Caki2 (cell line): ENCODE measurements at regions not wholly inside any gene's neighbourhood (a gene's known extent, or its start where the extent isn't known, plus 50 kb on each side); places are given as distances from the start of the nearest gene placed in this dataset.

ENCODE experiments used
- DNase-seq: peaks from one replicate; pipeline ENCODE4 v3.0.0-alpha.2; 2015; ENCODE audit warnings: low read depth
- in situ Hi-C: cut with HindIII; loops from 2 replicates; pipeline ENCODE4 v1.10.0; 2016; ENCODE audit warnings: low sequenced_read_pairs, low pct_unique_long_range_greater_than_20kb, mixed read lengths

- DNase-seq, result no peak
- in situ Hi-C loops, result no loop called here
Observed at GRCh38 chr6:155968921-155969320, 513.3 kb upstream of the NOX3 start.

DNA sequence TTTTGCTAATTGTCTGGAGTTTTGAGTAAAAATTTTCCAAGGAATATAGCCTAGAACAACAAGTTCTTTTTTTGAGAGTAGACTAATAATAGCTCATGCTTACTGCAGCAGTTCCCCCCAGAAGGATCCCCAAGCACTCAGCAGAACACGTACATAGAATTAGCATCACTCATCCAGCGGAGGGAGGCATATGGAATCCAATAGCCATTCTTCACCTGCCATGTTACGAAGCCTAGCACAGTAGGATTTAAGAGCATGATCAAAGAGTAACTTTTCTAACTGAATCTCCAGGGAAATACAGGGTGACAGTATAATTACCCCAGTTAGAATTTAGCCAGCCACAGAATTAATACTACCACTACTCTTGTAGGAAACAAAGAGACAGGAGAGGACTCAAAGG lies 511.7 kb upstream of the NOX3 start:
- no peak for DNase-seq
- in situ Hi-C loops, result no loop called here

GRCh38 chr6:155964544-155964943 lies 508.9 kb upstream of the NOX3 start:
- in situ Hi-C loops, result no loop called here
- DNase-seq, result no peak

GRCh38 chr6:155962276-155962675 lies 506.6 kb upstream of the NOX3 start:
- DNase-seq, result no peak
- in situ Hi-C loops, result no loop called here

DNA sequence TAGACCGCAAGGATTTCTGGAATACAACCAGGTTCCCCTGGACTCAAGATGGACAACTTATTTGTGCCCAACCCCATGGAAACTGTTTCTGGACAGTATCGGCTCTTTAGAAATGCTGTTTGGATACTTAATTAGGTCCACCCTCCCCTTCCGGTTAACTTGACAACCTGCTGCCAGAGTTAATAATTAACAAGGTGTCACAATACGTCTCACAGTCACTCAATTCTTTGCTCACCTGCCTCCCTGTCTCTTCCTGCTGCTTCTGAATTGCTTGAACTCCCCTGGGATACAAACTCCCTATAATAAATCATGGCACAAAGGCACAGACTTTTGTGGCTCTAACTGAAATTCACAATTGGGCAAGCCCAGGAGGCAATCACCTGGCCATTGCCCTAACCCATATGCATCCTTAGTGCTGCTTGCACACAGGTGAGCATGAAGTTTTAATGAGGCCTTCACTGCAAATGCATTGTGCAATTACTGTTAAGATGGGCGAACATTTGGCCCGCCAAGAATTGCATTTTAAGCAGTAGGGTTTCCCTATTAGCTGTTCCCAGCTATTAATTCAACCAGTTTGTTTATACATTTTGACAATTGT lies 504.4 kb upstream of the NOX3 start:
- no peak for DNase-seq
- in situ Hi-C loops, result no loop called here

DNA sequence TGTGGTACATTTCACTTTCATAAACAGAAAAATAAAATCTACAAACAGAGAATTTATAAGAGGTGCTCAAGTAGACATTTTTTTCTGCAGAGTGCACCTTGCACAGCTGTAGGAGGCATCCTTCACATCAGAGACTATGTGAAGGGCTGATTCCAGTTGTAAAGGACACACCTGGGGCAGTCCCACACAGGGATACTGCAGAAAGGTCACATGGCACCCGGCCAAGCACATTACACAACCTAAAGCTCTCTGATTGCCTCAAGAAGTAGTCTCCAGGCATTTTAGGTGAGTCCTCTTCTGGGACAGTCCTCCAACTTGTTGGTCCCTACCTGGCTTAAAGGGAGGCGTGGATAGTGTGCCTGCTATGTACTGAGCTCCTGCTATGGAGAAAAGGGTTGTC lies 502.9 kb upstream of the NOX3 start:
- no peak for DNase-seq
- in situ Hi-C loops, result no loop called here

GRCh38 chr6:155955038-155955437 lies 499.4 kb upstream of the NOX3 start:
- no peak for DNase-seq
- in situ Hi-C loops, result no loop called here

- no peak for DNase-seq
- in situ Hi-C loops, result no loop called here
Observed at GRCh38 chr6:155954149-155954548, 498.5 kb upstream of the NOX3 start.

DNA sequence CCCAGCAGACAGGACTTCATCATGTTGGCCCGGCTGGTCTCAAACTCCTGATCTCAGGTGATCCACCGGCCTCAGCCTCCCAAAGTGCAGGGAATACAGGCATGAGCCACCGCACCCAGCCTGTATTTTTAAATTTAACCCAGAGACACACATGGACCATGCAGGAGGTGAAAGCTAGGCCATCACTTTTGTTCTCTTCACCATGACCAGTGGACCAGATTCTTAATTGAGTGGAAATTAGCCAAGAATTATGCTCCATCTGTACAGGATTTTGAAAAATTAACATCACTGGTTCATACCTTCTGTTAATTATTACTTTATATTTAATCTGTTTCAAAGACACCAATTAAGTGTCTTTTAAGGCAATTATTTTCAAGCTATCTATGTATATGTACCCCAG lies 493.6 kb upstream of the NOX3 start:
- in situ Hi-C loops, result no loop called here

DNA sequence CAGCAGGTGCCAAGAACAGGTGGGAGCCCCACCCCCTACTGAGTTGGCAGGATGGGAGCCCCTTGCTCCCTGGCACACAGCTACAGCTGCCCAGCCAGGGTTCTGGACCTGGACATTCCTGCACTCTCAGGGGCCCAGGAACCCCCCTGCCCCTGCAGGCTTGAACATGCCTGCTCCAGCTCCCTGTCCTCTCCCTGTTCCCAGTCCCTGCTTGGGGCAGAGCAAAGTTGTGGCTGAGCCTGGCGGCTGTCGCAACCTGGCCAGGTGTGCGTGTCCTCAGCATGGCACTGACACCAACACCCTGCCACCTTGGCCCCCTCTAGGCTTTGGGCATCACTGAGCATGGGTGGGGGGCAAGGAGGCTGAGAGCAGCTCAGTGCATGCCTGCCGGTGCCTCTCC lies 491.2 kb upstream of the NOX3 start:
- no peak for DNase-seq
- in situ Hi-C loops, result no loop called here

More for the DNA sequence above, 493.6 kb upstream of the NOX3 start:
- no peak for DNase-seq

GRCh38 chr6:155943635-155944034 lies 488.0 kb upstream of the NOX3 start:
- in situ Hi-C loops, result no loop called here
- no peak for DNase-seq

GRCh38 chr6:155939253-155939652 lies 483.6 kb upstream of the NOX3 start:
- in situ Hi-C loops, result no loop called here
- DNase-seq, result peak; percentile 42

DNA sequence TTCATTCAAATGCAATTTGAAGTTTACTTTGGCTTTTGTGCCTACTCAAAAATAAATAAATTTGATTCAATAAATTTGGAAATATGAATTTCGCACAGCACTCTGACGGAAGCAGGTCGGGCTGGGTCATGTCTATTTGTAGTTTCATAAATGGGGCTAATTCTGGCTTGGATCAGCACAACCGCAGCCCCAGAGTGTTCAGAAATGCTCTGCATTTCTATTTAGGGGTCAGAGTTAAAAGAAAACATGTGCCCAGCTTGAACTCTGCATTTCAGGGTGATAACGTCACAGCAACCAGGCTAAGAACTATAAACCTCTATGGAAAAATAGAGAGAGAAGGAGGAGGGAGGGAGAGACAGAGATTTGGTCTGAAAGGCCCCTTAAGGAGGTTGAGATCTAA lies 480.9 kb upstream of the NOX3 start:
- DNase-seq, result no peak
- in situ Hi-C loops, result no loop called here

DNA sequence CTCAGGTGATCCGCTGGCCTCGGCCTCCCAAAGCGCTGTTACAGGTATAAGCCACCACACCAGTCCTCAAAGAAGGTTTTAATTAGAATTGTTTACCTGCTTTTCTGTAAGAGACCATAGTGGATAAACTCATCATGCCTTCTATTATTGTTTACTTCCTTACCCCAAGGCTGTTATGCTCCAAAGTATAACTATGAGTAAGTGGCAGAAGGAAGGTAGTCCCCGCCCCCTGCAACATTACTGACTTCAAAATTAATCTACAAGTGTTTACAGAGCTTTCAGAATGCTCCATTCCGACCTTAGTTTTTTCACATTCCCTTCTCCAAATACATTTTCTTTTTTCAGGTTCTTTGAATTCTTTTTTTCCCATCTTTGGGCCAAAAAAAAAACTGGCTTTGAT lies 480.5 kb upstream of the NOX3 start:
- in situ Hi-C loops, result no loop called here
- DNase-seq, result no peak

DNA sequence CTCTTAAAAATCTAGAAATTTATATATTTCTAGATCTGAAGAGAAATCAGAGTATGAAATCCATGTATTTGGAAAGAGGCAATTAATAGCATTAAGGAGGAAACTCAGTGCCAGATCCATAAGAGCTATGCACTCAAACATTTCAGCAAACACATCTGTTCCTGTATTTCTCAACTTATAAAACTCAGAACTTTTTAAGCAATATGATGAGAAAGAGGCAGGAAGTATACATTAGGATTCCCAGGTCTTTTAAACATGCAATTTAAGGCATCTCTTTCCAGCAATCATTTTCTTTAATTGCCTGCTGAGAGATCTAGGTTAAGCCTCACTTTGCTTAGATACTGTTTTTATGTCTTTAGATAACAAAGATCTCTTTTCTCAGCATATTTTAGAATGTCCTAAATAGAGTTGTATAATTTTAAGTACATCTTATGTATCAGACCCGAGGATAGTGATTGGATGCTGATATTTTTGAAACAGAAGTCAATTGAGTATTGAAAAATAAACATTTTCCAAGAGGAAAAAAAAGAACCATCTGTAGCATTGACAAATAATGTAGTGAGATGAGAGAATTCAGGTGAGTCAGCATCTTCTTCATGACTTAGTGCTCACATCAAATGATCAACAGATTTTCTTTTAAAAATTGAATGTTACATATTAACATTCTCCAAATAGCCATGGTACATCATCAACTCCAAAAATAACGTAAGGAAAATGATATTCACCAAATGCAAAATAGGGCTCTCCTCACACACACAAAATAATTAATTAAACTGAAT lies 461.4 kb upstream of the NOX3 start:
- no peak for DNase-seq
- in situ Hi-C loops, result no loop called here

DNA sequence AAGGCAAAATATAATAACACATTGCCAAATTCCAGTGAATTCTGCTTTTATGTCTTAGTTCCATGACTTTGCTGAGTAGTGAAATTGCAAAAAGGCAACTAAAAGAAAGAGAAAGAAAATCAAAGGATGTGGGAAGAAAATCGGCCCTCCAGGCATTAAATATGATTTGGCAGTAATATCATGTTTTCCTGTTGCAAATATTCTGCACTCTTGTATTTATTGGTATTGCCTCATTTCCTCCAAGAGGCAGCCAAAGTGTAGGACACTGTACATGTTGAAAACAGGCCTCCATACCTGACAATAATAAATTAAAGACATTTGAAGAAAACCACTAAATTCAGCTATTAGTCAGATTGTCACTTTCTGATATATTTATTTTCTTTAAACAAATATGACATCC lies 460.0 kb upstream of the NOX3 start:
- DNase-seq, result no peak
- in situ Hi-C loops, result no loop called here

GRCh38 chr6:155913816-155914215 lies 458.2 kb upstream of the NOX3 start:
- no peak for DNase-seq
- in situ Hi-C loops, result no loop called here

GRCh38 chr6:155909710-155910109 lies 454.1 kb upstream of the NOX3 start:
- in situ Hi-C loops, result no loop called here
- no peak for DNase-seq

- no peak for DNase-seq
- in situ Hi-C loops, result no loop called here
Observed at GRCh38 chr6:155895641-155896040, 440.0 kb upstream of the NOX3 start.

DNA sequence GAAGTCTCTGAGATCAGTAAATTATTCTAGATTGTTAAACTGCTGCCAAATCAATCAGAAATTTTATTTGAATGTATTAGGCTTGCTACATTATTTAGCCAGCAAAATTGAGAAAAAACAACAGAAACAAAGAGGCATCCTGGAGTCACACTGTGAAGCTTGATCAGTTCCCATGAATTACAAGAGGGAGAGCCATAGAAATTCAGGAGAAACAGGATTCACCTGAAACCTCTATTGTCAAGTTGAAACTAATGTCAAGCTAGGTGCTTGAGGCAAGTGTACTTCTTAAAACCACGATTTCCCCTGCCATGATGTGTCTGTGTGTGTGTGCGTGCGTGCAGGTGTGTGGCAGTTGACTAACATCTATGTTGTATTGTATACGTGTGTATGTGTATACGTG lies 439.1 kb upstream of the NOX3 start:
- DNase-seq, result no peak
- in situ Hi-C loops, result no loop called here
